Effector memory CD4-positive, alpha-beta T cell (primary cell): ENCODE measurements at regions not wholly inside any gene's neighbourhood (a gene's known extent, or its start where the extent isn't known, plus 50 kb on each side); places are given as distances from the start of the nearest gene placed in this dataset.

Source experiments
- DNase-seq, 3 donors: peaks; one replicate each; pipeline ENCODE4 v3.0.0-alpha.2; 2020
- H3K27ac ChIP-seq: 2 replicates; pipeline ENCODE4 v1.7.0; 2013; ENCODE audit warnings: mild to moderate bottlenecking, low read length, moderate library complexity; ENCODE audit not compliant: insufficient read depth, poor library complexity, severe bottlenecking
- H3K27me3 ChIP-seq: replicated peaks from 2 replicates; pipeline ENCODE4 v1.7.0; 2013; ENCODE audit warnings: mild to moderate bottlenecking, low read length; ENCODE audit not compliant: insufficient read depth, control insufficient read depth, poor library complexity, severe bottlenecking
- H3K36me3 ChIP-seq: 2 replicates; pipeline ENCODE4 v1.7.0; 2013; ENCODE audit warnings: mild to moderate bottlenecking, low read length, moderate library complexity; ENCODE audit not compliant: control insufficient read depth, insufficient read depth
- H3K4me1 ChIP-seq: 2 replicates; pipeline ENCODE4 v1.7.0; 2013; ENCODE audit warnings: low read length, mild to moderate bottlenecking; ENCODE audit not compliant: control insufficient read depth, insufficient read depth, poor library complexity, severe bottlenecking
- H3K4me3 ChIP-seq: 2 replicates; pipeline ENCODE4 v1.7.0; 2013; ENCODE audit warnings: low read length, low read depth, mild to moderate bottlenecking; ENCODE audit not compliant: insufficient read depth, poor library complexity, severe bottlenecking
- H3K9me3 ChIP-seq: 2 replicates; pipeline ENCODE4 v1.7.0; 2013; ENCODE audit warnings: mild to moderate bottlenecking, low read length, moderate library complexity; ENCODE audit not compliant: control insufficient read depth

DNA sequence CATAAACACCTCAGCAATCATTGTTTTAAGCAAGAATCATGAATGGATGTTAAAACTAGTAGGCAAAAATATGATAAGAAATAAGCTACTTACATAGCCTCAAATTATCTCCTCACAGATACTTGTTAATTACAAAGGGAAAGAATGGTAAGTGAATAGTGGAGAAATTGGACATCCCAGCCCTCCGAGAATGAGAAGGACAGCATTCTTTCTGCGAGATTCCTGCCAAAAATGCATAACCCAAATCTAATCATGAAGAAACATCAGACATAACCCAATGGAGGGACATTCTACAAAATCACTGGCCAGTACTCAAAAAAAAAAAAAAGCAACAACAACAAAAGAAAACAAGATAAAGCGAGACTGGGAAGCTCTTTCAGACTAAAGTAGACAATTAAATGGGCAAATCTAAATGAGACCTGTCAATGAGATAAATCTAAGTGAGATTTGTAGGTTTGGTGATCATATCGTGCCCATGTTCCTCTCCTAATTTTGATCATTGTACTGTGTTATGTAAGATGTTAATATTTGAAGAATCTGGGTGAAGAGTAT is 57.9 kb upstream of the GLI2 start:
- Histone ChIP-seq H3K4me1 (no peaks in the 10 kb centered on the region), H3K27me3 (peaks cover 6% of the 10 kb centered on the region), H3K27ac (no peak overlapping the region), H3K4me3 (no peak overlapping the region), H3K9me3 (no peaks in the 10 kb centered on the region), H3K36me3 (no peaks in the 10 kb centered on the region)
- no peak for DNase-seq

DNA sequence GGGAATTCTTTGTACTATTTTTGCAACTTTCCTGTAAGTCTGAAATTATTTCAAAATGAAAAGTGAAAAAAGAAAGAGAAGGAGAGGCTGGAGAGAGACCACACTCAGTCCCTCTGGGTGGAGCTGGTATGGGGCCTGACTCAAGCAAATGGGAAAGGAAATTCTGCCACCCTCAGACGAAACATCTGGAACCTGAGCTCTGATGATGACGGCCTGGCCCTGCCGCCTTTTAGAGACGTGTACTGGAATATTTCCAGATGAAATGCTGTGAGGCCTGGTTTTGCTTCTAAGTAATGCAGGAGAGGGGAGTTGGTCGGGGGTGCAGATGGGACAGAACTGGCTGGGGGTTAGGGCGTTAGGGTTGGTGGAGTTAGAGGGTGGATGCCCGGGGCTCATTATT is 57.4 kb upstream of the GLI2 start:
- Histone ChIP-seq H3K27me3 (peaks cover 6% of the 10 kb centered on the region), H3K36me3 (no peaks in the 10 kb centered on the region), H3K9me3 (no peaks in the 10 kb centered on the region), H3K27ac (no peak overlapping the region), H3K4me3 (no peak overlapping the region), H3K4me1 (no peaks in the 10 kb centered on the region)
- DNase-seq = no peak

DNA sequence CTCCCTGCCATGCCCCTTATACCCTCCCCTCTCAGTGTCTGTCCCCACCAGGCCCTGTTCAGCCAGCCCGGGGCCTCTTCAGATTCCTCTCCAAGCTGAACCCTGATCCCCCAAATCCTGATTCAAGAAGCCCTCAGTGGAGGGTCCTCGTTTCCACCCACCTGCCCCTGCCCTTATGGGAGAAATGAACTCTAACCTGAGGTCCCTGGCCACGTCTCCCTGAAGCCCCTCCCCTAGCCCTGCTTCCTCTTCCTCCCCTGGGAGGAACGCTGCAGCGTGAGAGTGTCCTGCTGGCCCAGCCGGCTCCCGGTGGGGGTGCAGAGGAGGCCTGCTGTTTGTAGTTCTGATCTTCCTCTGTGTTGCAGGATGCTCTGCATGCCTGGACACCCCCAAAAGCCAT is 56.7 kb upstream of the GLI2 start:
- no peaks in the 10 kb centered on the region for H3K36me3 ChIP-seq
- H3K9me3 ChIP-seq = no peaks in the 10 kb centered on the region
- no peak overlapping the region for H3K4me3 ChIP-seq
- H3K27ac ChIP-seq = no peak overlapping the region
- no peaks in the 10 kb centered on the region for H3K4me1 ChIP-seq
- H3K27me3 ChIP-seq = peaks cover 6% of the 10 kb centered on the region
- no peak for DNase-seq

DNA sequence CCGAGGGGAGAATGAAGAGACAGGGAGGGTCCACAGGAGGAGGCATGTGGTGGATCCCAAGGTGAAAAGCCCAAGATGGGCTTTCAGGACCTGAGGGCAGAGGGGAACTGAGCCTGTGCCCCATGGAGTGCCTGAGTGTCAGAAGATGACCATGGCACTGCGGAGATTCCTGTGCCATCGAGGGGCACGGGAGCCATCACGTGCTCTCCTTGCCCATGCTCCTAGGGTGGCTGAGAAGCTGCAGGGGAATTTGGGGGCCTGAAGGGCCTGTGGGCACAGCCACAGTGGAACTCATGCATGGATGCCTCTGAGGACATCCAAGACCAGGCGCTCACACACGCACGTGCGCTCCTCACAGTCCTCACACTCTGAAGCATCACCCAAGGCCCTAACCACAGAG is 56.1 kb upstream of the GLI2 start:
- Histone ChIP-seq H3K4me3 (no peak overlapping the region), H3K27me3 (peaks cover 6% of the 10 kb centered on the region), H3K4me1 (no peaks in the 10 kb centered on the region), H3K9me3 (no peaks in the 10 kb centered on the region), H3K27ac (no peak overlapping the region), H3K36me3 (no peaks in the 10 kb centered on the region)
- no peak for DNase-seq

DNA sequence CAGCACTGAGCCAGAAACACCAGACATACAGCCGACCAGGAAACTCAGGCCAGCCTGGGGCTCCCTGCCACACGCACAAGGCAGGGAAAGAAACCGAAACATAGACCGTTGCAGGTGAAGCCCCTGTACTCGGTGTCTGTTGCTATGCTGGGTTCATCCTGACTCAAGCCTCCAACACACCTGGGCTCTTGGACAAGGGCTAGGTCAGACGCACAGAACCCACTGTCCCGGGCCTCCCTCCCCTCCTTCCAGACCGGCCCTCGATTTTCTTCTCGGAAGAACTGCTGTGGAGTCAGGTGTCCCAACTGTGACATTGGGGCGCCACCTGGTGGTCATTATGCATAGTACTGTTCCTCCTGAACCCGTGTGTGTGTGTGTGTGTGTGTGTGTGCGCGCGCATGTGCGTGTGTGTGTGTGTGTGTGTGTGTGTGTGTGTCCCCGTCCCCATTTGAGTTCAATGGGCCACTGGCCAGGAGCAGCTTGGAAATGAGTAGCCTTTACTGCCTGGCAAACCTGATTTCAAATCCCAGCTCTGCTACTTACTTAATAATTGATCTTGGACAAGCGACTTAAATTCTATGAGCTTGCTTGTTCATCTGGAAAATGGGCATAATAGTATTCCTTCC is 55.4 kb upstream of the GLI2 start:
- H3K27ac ChIP-seq = no peak overlapping the region
- H3K36me3 ChIP-seq = no peaks in the 10 kb centered on the region
- no peak overlapping the region for H3K4me3 ChIP-seq
- peak; percentile 17 to 56 (median 32) for DNase-seq
- H3K4me1 ChIP-seq = no peaks in the 10 kb centered on the region
- H3K27me3 ChIP-seq = peaks cover 6% of the 10 kb centered on the region
- no peaks in the 10 kb centered on the region for H3K9me3 ChIP-seq

DNA sequence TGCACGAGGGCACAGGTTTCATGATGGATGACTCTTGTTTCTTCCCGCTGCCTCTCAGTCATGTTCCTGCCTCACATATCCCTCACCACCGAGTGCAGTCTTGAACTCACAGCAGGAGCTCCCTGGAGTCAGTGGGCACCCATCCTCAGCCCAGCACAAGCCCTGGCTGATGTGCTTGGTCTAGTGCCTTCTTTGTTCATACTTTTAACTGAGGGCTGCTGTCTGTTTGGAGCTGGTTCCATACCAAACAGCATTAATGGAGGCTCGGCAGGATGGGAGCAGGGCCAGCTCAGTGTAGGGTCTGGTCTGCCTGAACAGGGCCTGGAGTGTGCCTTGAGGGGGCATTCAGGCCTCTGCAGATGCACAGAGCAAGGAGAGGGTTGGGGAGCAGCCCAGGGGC is 54.5 kb upstream of the GLI2 start:
- Histone ChIP-seq H3K9me3 (no peaks in the 10 kb centered on the region), H3K27me3 (no peaks in the 10 kb centered on the region), H3K4me1 (no peaks in the 10 kb centered on the region), H3K4me3 (no peak overlapping the region), H3K27ac (no peak overlapping the region), H3K36me3 (no peaks in the 10 kb centered on the region)
- no peak for DNase-seq

DNA sequence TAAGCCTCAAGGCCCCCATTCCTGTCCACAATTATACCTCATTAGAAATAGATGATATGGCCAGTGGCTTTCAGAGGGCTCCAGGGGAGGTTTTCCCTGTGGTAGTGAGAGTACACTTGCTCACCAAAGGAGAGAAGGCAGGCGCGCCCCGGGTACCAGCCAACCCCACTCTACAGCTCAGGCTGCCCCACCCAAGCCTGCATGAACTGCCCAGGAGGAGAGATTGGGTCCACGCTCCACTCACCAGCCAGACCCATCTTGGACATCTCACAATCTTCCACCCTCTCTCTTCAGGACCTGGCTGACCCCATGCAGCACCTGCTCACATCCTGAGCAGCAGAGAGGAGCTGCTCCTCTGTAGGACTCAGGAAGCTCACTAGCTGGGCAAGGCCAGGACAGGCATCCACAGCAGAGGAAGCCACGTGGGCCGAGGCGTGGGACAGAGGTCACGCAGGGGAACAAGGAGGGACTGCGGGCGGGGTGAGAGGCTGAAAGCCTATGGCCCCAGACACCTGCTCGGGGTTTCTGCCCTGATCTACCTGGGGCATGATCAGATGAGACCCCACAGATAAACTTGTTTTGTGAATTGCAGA is 53.9 kb upstream of the GLI2 start:
- no peak overlapping the region for H3K27ac ChIP-seq
- no peaks in the 10 kb centered on the region for H3K27me3 ChIP-seq
- DNase-seq = no peak
- H3K4me3 ChIP-seq = no peak overlapping the region
- no peaks in the 10 kb centered on the region for H3K36me3 ChIP-seq
- no peaks in the 10 kb centered on the region for H3K9me3 ChIP-seq
- no peaks in the 10 kb centered on the region for H3K4me1 ChIP-seq

DNA sequence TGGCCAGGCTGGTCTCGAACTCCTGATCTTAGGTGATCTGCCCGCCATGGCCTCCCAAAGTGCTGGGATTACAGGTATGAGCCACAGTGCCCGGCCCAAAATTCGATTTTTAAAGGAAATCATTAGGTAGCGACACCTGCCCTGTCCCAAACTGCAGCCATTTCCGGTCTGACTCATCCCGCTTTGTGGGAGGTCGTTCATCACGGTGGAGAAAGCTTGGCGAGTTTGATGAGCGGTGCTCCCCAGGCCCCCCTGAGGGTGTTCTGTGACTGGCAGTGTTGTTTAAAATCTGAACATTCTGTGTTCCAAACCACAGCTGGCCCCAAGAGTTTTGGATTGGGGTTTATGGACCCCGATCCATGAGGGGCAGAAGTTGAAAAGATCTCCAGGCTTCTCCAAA is 53.0 kb upstream of the GLI2 start:
- Histone ChIP-seq H3K4me1 (no peaks in the 10 kb centered on the region), H3K9me3 (no peaks in the 10 kb centered on the region), H3K36me3 (no peaks in the 10 kb centered on the region), H3K27ac (no peak overlapping the region), H3K27me3 (no peaks in the 10 kb centered on the region), H3K4me3 (no peak overlapping the region)
- DNase-seq = no peak

DNA sequence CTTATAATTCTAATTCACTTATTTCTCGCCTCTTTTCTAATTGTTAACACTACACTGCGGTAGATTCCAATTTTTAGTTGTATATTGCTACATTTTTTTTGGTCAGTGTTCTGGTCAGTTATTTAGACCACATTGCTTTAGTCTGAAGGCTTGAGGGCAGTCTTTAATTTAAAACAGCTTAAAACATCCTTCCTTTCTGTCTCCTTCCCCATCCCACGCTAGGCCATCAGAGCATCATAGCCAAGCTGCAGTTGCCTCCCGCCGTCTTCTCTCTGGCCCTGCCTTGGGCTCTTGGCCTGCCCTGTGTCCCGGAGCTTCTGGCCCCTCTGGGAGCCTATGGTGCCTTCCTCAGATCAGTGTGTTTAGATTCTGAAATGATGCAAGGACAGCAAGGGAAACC is 52.6 kb upstream of the GLI2 start:
- no peaks in the 10 kb centered on the region for H3K9me3 ChIP-seq
- H3K27me3 ChIP-seq = no peaks in the 10 kb centered on the region
- no peaks in the 10 kb centered on the region for H3K36me3 ChIP-seq
- H3K27ac ChIP-seq = no peak overlapping the region
- no peaks in the 10 kb centered on the region for H3K4me1 ChIP-seq
- H3K4me3 ChIP-seq = no peak overlapping the region
- no peak for DNase-seq

DNA sequence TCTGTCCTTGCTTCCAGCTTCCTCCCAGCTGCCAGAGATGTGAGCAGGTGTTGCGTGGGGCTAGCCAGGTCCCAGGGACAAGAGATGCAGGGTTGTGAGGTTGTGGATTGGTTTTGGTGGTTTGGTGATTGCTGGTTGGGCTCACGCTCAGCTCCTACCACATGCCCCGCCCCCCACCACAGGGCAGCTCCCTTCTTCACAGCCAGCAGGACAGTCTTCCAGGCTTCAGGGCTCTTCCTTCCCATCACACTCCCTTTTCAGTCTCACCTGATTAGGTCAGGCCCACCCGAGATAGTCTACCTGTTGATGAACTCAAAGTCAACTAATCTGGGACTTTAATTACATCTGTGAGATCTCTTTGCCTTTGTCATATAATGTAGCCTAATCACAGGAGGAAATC is 52.0 kb upstream of the GLI2 start:
- no peak overlapping the region for H3K4me3 ChIP-seq
- H3K4me1 ChIP-seq = no peaks in the 10 kb centered on the region
- no peak overlapping the region for H3K27ac ChIP-seq

More for the DNA sequence above, 52.0 kb upstream of the GLI2 start:
- Histone ChIP-seq H3K27me3 (no peaks in the 10 kb centered on the region), H3K36me3 (no peaks in the 10 kb centered on the region), H3K9me3 (no peaks in the 10 kb centered on the region)
- no peak for DNase-seq
